ENCODE measurements at regions not wholly inside any gene's neighbourhood (a gene's known extent, or its start where the extent isn't known, plus 50 kb on each side); places are given as distances from the start of the nearest gene placed in this dataset.

DNA sequence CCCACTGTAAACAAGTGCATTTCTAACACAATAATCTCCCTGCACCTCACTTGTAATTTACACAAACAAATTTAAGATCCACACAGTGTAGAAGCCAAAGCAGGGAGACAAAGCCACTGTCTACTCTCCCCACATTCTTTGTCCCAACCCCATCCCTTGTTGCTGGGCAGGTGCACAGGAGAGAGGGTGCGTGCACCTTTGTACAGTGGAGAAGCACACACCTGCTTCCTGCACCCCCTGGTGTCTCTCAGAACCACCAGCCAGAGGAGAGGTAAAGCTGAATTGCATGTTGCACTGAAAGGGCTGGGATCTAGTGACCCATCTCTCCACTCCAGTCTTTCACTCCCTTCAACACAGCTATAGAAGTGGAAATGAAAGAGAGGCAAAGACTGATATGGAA is 51.4 kb upstream of the IFNG-AS1 start:
- CTCF ChIA-PET, result no interaction called here
- no peak overlapping the region for H3K27ac ChIP-seq
- no peak for TF ChIP-seq CTCF (conservative IDR thresholded peaks at IDR 0.05; ENCODE audit: low read depth)
- DNase-seq (ENCODE audit: low spot score), result no peak
- POLR2A ChIA-PET (ENCODE audit: low non-redundant PET), result no interaction called here
